ENCODE measurements at regions not wholly inside any gene's neighbourhood (a gene's known extent, or its start where the extent isn't known, plus 50 kb on each side); places are given as distances from the start of the nearest gene placed in this dataset.

DNA sequence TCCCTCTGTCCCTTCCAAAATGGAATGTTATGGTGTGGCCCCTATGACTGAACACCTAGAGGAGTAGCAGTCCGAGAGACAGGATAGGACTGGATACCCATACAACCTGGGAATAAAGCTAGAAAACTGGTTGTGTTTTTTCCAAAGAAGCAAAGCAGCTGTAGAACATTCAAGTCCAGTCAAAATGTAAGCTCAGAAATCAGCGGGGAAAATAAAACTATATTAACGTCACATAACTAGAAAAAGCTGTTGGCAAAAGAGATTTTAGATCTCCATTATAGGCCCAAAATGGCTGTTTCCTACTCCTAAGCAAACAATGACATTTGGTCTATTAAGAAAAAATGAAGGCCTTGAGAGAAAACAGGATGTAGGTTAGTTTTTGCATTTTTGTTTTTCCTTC, 177.7 kb downstream of the PTN start:
- Mint-ChIP-seq H3K4me3 (ENCODE audit: unreplicated experiment) (no peak overlapping the region), H3K36me3 (ENCODE audit: insufficient read depth, unreplicated experiment) (no peaks in the 10 kb centered on the region), H3K9me3 (ENCODE audit: unreplicated experiment) (no peaks in the 10 kb centered on the region), H3K4me1 (ENCODE audit: insufficient read depth, unreplicated experiment) (no peaks in the 10 kb centered on the region), H3K27ac (ENCODE audit: low read depth, unreplicated experiment) (no peak overlapping the region), H3K27me3 (ENCODE audit: insufficient read depth, unreplicated experiment) (peaks cover 7% of the 10 kb centered on the region)
- BruUV-seq (replicated peaks): no TSS peak
- ChIA-PET CTCF (no interaction called here), POLR2A (no interaction called here)
- intact Hi-C loops (cut with micrococcal nuclease): no loop called here
- DNase-seq (ENCODE audit: unreplicated experiment): no peak
- TF ChIP-seq, protein P1, sequence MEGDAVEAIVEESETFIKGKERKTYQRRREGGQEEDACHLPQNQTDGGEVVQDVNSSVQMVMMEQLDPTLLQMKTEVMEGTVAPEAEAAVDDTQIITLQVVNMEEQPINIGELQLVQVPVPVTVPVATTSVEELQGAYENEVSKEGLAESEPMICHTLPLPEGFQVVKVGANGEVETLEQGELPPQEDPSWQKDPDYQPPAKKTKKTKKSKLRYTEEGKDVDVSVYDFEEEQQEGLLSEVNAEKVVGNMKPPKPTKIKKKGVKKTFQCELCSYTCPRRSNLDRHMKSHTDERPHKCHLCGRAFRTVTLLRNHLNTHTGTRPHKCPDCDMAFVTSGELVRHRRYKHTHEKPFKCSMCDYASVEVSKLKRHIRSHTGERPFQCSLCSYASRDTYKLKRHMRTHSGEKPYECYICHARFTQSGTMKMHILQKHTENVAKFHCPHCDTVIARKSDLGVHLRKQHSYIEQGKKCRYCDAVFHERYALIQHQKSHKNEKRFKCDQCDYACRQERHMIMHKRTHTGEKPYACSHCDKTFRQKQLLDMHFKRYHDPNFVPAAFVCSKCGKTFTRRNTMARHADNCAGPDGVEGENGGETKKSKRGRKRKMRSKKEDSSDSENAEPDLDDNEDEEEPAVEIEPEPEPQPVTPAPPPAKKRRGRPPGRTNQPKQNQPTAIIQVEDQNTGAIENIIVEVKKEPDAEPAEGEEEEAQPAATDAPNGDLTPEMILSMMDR (IDR thresholded peaks at IDR 0.05; ENCODE audit: unreplicated experiment): no peak

DNA sequence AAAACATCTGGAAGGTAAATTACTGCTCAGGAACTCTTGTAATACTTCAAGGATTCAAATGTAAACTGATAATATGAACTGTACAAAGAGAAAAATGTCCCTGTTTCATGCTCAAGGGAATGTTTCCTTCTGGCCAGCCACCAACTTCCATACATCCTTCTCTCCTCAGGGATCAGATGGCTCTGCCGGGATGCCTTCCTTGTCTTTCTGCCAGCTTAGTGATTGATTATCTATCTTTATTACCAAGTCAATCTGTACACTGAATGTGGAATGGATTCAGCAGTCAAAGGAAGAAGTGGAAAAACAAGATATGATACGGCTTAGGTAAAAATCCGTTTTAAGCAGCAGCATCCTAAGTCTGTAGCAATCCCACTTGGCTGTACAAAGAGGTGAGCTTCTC, 178.3 kb downstream of the PTN start:
- no TSS peak for BruUV-seq (replicated peaks)
- no peak overlapping the region for H3K4me3 Mint-ChIP-seq (ENCODE audit: unreplicated experiment)
- no peaks in the 10 kb centered on the region for H3K4me1 Mint-ChIP-seq (ENCODE audit: insufficient read depth, unreplicated experiment)
- H3K27me3 Mint-ChIP-seq (ENCODE audit: insufficient read depth, unreplicated experiment): peaks cover 1% of the 10 kb centered on the region
- CTCF ChIA-PET: interaction anchor here (0.6 kb wide), 1 partner anchor 312 kb away, joined by 3 read pairs; no protein-coding TSS in a partner anchor
- H3K27ac Mint-ChIP-seq (ENCODE audit: low read depth, unreplicated experiment): no peak overlapping the region
- POLR2A ChIA-PET: no interaction called here
- H3K36me3 Mint-ChIP-seq (ENCODE audit: insufficient read depth, unreplicated experiment): no peaks in the 10 kb centered on the region
- TF ChIP-seq, protein P1 (IDR thresholded peaks at IDR 0.05; ENCODE audit: unreplicated experiment): no peak
- H3K9me3 Mint-ChIP-seq (ENCODE audit: unreplicated experiment): no peaks in the 10 kb centered on the region
- intact Hi-C loops (cut with micrococcal nuclease): no loop called here
- DNase-seq (ENCODE audit: unreplicated experiment): no peak

DNA sequence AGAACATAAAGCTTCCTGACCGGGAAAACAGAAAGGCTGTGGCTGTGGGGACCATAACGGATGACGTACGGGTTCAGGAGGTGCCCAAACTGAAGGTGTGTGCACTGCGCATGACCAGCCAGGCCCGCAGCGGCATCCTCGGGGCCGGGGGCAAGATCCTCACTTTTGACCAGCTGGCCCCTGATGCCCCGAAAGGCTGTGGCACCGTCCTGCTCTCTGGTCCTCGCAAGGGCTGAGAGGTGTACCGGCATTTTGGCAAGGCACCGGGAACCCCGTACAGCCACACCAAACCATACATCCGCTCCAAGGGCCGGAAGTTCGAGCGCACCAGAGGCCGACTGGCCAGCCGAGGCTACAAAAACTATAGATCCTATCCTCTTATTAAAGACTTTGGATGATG, 179.3 kb downstream of the PTN start:
- CTCF ChIA-PET: no interaction called here
- Mint-ChIP-seq H3K4me3 (ENCODE audit: unreplicated experiment) (no peak overlapping the region), H3K36me3 (ENCODE audit: insufficient read depth, unreplicated experiment) (no peaks in the 10 kb centered on the region), H3K27ac (ENCODE audit: low read depth, unreplicated experiment) (no peak overlapping the region), H3K4me1 (ENCODE audit: insufficient read depth, unreplicated experiment) (no peaks in the 10 kb centered on the region), H3K9me3 (ENCODE audit: unreplicated experiment) (no peaks in the 10 kb centered on the region), H3K27me3 (ENCODE audit: insufficient read depth, unreplicated experiment) (no peaks in the 10 kb centered on the region)
- intact Hi-C loops (cut with micrococcal nuclease): no loop called here
- POLR2A ChIA-PET: no interaction called here
- TF ChIP-seq, protein P1 (IDR thresholded peaks at IDR 0.05; ENCODE audit: unreplicated experiment): no peak
- BruUV-seq (replicated peaks): no TSS peak
- DNase-seq (ENCODE audit: unreplicated experiment): no peak

DNA sequence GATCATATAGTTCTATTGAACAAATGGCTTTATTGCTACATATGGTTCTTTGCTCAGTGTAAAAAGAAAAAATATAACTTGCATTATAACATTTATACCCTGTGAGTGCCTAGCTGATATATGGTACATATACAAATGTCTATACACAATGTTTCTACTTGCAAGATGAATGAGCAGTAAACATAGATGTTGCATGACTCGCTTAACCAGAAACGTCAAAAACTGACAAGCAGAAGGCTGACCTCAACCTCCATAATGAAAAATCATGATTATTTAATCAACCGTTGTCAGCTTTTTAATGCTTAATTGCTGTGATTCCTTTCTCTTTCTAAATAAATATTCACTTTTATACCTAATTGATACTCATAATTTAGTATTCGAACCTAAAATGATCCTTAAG, 183.3 kb downstream of the PTN start:
- no TSS peak for BruUV-seq (replicated peaks)
- Mint-ChIP-seq H3K27ac (ENCODE audit: low read depth, unreplicated experiment) (no peak overlapping the region), H3K27me3 (ENCODE audit: insufficient read depth, unreplicated experiment) (no peaks in the 10 kb centered on the region), H3K36me3 (ENCODE audit: insufficient read depth, unreplicated experiment) (no peaks in the 10 kb centered on the region), H3K4me3 (ENCODE audit: unreplicated experiment) (no peak overlapping the region), H3K9me3 (ENCODE audit: unreplicated experiment) (no peaks in the 10 kb centered on the region), H3K4me1 (ENCODE audit: insufficient read depth, unreplicated experiment) (no peaks in the 10 kb centered on the region)
- ChIA-PET CTCF (no interaction called here), POLR2A (no interaction called here)
- TF ChIP-seq, protein P1 (IDR thresholded peaks at IDR 0.05; ENCODE audit: unreplicated experiment): no peak
- intact Hi-C loops (cut with micrococcal nuclease): no loop called here
- DNase-seq (ENCODE audit: unreplicated experiment): no peak
